ENCODE measurements at regions not wholly inside any gene's neighbourhood (a gene's known extent, or its start where the extent isn't known, plus 50 kb on each side); places are given as distances from the start of the nearest gene placed in this dataset.
A peak's percentile ranks its signal among the peaks of the same experiment; 100 is the strongest.

DNA sequence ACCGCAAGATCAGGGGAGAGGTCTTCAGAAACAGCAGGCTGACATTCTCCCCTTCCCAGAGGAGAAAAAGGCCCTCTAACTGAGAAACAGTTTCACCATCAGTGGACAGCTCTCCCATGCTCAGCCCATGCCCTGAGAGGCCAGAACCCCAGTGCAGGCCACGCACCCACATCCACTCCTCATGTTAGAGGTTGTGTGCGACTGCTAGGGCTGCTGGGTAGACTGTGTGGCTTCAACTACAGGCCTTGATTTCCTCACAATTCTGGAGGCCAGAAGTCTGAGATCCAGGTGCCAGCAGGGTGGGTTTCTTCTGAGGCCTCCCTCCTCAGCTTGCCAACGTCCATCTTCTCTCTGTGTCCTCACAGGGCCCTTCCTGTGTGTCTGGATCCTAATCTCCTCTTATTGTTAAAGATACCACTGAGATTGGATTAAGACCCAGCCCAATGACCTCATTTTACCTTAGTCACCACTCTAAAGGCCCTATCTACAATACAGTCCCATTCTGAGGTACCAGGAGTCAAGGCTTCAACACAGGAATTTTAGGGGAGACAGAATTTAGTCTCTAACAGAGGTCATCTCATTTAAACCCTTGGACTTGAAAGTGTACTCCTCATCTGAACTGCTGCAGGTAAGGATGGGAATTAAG lies 67.7 kb upstream of the CD93 start (continued):
- TF ChIP-seq ZNF197 (CRISPR knock-in tag; IDR thresholded peaks at IDR 0.05; ENCODE audit: low read depth) (no peak), ZBTB34 (CRISPR knock-in tag; IDR thresholded peaks at IDR 0.05) (no peak), ZNF512 (tag; IDR thresholded peaks at IDR 0.05) (no peak), ZBTB1 (CRISPR knock-in tag; IDR thresholded peaks at IDR 0.05; ENCODE audit: borderline replicate concordance, low read depth) (no peak), DMBX1 (CRISPR knock-in tag; IDR thresholded peaks at IDR 0.05; ENCODE audit: borderline replicate concordance) (peak; percentile 91), ZNF740 (CRISPR knock-in tag; IDR thresholded peaks at IDR 0.05) (no peak), ZNF740 (tag; IDR thresholded peaks at IDR 0.05) (no peak), FOXA1 (IDR thresholded peaks at IDR 0.05; ENCODE audit: borderline replicate concordance) (no peak), GMEB1 (CRISPR knock-in tag; IDR thresholded peaks at IDR 0.05) (no peak), IFI16 (CRISPR knock-in tag; IDR thresholded peaks at IDR 0.05) (no peak), AFF4 (CRISPR knock-in tag; IDR thresholded peaks at IDR 0.05) (no peak), ZNF668 (CRISPR knock-in tag; IDR thresholded peaks at IDR 0.05) (no peak)
- TF ChIP-seq, protein P1, sequence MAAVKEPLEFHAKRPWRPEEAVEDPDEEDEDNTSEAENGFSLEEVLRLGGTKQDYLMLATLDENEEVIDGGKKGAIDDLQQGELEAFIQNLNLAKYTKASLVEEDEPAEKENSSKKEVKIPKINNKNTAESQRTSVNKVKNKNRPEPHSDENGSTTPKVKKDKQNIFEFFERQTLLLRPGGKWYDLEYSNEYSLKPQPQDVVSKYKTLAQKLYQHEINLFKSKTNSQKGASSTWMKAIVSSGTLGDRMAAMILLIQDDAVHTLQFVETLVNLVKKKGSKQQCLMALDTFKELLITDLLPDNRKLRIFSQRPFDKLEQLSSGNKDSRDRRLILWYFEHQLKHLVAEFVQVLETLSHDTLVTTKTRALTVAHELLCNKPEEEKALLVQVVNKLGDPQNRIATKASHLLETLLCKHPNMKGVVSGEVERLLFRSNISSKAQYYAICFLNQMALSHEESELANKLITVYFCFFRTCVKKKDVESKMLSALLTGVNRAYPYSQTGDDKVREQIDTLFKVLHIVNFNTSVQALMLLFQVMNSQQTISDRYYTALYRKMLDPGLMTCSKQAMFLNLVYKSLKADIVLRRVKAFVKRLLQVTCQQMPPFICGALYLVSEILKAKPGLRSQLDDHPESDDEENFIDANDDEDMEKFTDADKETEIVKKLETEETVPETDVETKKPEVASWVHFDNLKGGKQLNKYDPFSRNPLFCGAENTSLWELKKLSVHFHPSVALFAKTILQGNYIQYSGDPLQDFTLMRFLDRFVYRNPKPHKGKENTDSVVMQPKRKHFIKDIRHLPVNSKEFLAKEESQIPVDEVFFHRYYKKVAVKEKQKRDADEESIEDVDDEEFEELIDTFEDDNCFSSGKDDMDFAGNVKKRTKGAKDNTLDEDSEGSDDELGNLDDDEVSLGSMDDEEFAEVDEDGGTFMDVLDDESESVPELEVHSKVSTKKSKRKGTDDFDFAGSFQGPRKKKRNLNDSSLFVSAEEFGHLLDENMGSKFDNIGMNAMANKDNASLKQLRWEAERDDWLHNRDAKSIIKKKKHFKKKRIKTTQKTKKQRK (IDR thresholded peaks at IDR 0.05; ENCODE audit: borderline replicate concordance, low read depth, low read length): no peak
